ENCODE measurements at regions not wholly inside any gene's neighbourhood (a gene's known extent, or its start where the extent isn't known, plus 50 kb on each side); places are given as distances from the start of the nearest gene placed in this dataset.

DNA sequence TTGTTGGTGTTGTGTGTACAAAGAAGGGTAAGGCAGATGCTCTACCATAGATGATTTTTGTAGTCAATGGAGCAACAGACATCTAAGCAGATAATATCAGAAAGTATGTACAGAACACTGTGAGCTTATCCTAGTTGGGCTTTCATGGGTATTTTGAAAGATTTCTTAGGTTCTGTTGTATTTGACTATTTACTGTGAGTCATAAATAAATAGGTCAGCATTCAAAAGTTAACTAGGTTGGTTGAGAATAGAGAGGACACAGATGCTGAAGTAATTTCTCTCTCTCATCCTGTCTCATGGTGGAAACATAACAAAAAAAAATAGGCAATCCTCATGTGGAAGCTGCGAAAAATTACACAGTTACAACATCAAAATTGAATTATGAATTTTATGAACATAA, 413.5 kb downstream of the CCDC91 start:
- TF ChIP-seq CTCF (tag by site-specific recombination; IDR thresholded peaks at IDR 0.05): no peak
- no peak for TF ChIP-seq ZNF747 (tag by site-specific recombination; IDR thresholded peaks at IDR 0.05)
- TF ChIP-seq ZNF335 (tag by site-specific recombination; conservative IDR thresholded peaks at IDR 0.05): no peak
- TF ChIP-seq ZNF354C (tag by site-specific recombination; IDR thresholded peaks at IDR 0.05; ENCODE audit: borderline replicate concordance, low read depth): no peak
- no peak for TF ChIP-seq ZNF274 (IDR thresholded peaks at IDR 0.05; ENCODE audit: low read length)
- TF ChIP-seq ZNF274 (tag by site-specific recombination; IDR thresholded peaks at IDR 0.05; ENCODE audit: borderline replicate concordance): no peak
- no peak for TF ChIP-seq ZNF341 (tag by site-specific recombination; IDR thresholded peaks at IDR 0.05; ENCODE audit: low read depth)
- TF ChIP-seq ZNF510 (tag by site-specific recombination; IDR thresholded peaks at IDR 0.05; ENCODE audit: insufficient replicate concordance): no peak
- no peak for TF ChIP-seq ZNF121 (tag by site-specific recombination; IDR thresholded peaks at IDR 0.05)

All from HEK293 (cell line).